Left kidney (tissue), 1 donor: ENCODE measurements at regions not wholly inside any gene's neighbourhood (a gene's known extent, or its start where the extent isn't known, plus 50 kb on each side); places are given as distances from the start of the nearest gene placed in this dataset.

Source experiments
- DNase-seq: peaks from one replicate; pipeline ENCODE4 v3.0.0-alpha.2; 2013

DNA sequence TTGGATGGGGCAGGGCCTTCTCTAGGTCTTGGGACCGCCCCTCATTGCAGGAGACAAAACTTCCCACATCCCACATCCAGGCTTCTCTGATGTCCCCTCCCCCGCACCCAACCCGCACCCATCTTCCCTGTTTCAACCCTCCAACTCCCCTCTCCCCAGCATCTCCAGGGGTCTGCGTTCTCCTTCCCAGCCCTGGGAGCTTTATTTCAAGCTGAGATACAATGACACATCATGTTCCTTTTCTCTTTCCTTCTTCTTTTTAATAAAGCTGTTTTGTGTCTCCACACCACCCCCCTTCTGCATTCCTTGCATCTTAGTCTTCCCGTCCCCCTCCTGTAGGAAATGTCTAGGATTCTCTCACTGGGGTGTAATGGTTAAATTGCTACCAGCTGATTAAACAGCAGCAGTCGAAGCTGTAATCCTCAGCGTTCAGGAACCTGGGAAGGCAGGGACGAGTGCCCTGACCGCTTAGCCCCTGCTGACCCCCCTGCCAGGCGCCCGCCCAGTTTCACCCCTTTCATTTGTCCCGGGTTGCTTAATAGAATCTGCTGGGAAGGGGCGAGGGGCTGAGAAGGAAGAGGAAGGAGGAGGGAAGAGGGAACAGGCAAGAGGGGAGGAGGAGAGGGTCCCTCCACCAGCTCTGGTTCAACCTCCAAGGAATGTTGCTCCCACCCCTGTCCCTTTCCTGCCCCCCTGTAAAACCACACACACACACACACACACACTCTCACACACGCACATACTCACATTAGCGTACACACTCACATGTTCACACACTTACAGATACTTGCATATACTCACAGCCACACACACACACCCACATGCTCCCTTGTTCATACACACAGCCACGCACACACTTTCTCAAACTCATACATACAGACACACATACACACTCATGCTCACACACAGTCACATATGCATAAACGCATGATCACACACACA lies 104.5 kb upstream of the MED13L start:
- peak; percentile 57 for DNase-seq

- DNase-seq, result no peak
These were observed 105.4 kb upstream of the MED13L start for GRCh38 chr12:116382686-116383530.

DNA sequence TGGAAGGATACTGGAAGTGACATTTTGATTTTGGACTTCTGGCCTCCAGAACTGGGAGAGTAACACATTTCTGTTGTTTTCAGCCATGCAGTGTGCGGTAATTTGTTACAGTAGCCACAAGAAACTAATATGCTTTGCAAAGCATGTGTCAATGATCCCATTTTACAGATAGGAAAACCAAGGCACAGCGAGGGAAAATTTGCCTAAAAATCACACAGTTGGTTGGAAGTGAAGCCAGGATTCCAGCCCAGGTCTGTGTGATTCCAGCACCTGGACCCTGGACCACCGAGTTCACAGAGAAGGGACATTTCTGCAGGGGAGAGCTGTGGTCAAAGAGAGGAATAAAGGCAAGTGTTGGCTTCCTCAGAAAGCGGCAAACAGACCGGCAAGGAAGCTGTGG lies 106.7 kb upstream of the MED13L start:
- DNase-seq, result no peak

DNA sequence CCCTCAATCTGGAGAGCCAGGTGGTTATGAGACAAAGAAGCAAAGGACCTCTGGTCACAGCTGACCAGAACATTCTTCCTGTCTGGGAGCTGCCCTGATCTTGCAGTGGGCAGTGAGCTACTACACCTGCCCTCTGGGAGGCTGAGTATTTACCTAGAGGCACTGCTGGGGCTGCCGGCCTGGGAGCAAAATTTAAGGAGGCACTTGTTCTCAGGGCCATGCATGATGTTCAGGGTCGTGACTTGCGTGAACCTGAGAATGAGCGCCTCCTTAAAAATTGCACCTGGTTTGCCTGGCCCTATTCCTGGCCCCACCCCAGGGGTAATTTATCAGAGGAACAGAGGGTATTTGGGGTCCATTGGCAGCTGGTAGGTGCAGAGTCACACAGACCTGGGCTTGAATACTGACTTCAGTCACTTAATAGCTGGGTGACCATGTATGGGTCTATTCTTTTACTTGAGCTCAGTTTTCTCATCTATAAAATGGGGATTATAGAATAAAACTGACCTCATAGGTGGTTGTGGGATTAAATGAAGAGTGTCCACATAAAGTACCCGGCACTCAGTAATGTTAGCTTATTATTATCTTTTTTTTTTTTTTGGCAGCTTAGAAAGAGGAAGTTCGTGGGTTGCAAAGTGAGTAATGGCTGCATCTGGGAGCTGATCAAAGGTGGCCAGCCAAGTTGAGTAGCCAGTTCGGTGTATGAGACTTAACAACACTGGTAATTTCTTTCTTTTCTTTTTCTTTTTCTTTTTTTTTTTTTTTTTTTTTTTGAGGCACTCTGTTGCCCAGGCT lies 107.4 kb upstream of the MED13L start:
- DNase-seq, result no peak

DNA sequence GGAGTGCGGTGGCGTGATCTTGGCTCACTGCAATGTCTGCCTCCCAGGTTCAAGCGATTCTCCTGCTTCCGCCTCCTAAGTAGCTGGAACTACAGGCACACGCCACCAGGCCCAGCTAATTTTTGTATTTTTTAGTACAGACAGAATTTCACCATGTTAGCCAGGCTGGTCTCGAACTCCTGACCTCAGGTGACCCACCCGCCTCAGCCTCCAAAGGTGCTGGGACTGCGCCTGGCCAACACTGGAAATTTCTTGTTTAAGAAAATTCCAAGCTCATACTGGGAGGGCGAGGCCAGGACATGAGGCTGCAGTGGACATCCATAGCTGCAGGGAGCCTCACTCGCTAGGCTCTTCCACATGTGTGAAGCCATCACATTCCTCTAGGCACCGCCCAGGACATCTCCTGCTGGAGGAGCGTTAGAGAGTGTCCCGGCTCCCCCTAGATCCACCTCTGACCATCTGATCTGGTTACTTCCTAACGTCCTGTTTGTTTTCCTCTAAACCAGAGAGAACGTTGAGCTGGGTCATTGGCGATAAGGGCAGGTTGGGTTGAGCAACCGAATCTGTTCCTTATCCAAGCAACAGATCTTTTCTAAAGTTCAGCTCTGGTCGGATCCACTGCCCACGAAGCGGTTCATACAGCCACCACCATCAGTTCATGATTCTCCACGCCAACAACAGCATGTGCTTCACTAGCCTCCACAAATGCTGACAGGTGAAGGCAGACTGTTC lies 108.2 kb upstream of the MED13L start:
- DNase-seq, result no peak

- DNase-seq, result no peak
These were observed 111.8 kb upstream of the MED13L start for GRCh38 chr12:116389326-116389725.

- no peak for DNase-seq
These were observed 112.5 kb upstream of the MED13L start for GRCh38 chr12:116389990-116390389.

- no peak for DNase-seq
These were observed 113.2 kb upstream of the MED13L start for GRCh38 chr12:116390401-116391335.

GRCh38 chr12:116391501-116391900 lies 114.0 kb upstream of the MED13L start:
- no peak for DNase-seq

DNA sequence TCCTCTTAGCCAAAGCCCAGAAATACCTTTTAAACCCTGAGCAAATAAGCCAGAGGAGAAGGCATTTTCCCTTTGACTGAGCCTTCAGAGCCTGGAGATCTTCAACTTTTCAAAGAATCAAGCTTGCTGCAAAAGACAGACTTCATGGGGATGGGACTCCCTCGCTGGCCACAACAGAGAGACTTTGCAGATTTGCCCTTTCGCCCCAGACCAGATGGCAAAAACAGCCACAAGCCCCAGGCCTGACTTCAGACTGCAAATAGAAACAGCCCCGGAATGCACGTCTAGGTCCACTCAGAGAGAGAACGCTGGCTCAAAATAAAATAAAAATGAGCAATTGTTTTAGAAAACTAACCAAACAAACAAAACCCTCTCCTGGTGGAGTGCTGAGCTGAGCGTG lies 114.6 kb upstream of the MED13L start:
- DNase-seq, result no peak

DNA sequence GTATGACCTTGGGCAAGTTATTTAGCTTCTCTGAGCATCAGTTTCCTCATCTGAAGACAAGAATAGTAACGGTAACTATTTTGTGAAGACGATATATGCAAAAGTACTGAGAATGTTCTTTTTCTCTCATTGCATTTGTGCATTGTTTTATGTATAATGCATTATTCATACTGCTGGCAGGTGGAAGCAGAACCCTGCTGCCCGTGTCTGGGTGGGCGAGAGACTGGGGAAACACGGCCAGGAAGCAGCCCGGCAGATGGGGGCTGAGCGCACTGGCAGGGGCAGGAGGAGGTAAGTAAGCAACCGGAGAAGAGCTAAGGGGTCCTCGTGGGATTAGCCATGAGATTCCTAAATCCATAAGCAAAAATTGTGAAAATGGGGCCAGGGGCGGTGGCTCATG lies 115.8 kb upstream of the MED13L start:
- DNase-seq, result no peak

GRCh38 chr12:116393859-116394650 lies 116.6 kb upstream of the MED13L start:
- no peak for DNase-seq

- no peak for DNase-seq
These were observed 117.9 kb upstream of the MED13L start for GRCh38 chr12:116395396-116395795.

DNA sequence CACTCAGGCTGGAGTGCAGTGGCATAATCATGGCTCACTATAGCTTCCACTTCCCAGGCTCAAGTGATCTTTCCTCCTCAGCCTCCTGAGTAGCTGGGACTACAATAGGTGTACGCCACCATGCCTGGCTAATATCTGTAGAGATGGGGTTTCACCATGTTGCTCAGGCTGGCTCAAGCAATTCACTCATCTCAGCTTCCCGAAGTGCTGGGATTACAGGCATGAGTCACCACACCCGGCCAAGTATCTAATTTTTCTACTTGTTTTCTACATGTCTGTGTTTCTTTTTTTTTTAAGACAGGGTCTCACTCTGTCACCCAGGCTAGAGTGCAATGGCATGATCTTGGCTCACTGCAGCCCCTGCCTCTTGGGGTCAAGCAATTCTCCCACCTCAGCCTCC lies 119.7 kb upstream of the MED13L start:
- no peak for DNase-seq

DNA sequence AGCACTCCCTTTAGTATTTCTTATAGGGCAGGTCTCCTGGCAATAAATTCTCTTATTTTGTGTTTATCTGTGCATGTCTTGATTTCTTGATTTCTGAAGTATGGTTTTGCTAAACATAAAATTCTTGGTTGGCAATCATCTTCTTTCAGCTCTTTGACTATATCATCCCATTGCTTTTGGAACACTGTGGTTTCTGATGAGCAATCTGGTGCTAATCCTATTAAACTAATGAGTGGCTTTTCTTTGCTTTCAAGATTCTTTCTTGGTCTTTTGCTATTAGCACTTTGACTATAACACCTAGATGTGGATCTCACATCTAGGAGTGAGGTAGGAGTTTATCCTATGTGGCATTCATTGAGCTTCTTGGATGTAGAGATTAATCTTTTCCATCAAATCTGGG lies 120.7 kb upstream of the MED13L start:
- no peak for DNase-seq

DNA sequence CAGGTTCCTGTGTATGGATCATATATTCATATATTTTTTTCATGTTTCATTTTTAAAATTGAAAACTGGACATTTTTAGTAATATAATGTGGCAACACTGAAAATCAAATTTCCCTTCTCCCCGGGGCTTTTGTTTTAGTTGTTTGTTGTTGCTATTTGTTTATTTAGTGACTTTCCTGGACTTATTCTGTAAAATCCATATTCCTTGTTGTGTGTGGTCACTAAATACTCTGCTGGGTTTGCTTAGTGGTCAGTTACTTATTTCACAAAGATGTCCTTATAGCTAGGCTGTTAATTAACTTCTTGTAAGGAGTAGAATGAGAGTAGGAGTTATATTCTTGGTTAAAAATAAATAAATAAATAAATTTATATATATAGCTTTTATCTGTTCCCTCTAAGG lies 121.6 kb upstream of the MED13L start:
- no peak for DNase-seq

- no peak for DNase-seq
These were observed 123.3 kb upstream of the MED13L start for GRCh38 chr12:116400636-116401372.

- DNase-seq, result no peak
These were observed 124.1 kb upstream of the MED13L start for GRCh38 chr12:116401565-116401964.
